ENCODE measurements at regions not wholly inside any gene's neighbourhood (a gene's known extent, or its start where the extent isn't known, plus 50 kb on each side); places are given as distances from the start of the nearest gene placed in this dataset.

DNA sequence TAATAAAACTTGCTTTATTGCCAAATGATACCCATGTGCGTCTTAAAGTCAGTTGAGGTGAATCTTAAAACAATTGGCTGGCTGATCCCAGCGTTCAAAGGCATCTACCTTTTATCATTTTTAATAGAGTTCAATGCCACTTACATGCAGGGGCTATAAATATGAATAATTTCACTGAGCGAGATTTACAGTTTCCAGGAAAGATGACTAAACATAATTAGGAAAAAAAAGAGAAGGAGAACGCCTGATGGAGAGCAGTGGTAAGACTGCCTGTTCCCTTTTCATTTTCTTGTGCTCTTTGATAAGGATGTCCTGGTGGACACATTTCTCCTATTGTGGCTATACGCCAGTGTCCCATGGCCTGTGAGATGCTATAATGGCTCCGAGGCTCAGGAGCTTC lies 139.9 kb upstream of the SLC22A23 start:
- no peak for TF ChIP-seq POLR2A (IDR thresholded peaks at IDR 0.05)
- TF ChIP-seq, protein P1, sequence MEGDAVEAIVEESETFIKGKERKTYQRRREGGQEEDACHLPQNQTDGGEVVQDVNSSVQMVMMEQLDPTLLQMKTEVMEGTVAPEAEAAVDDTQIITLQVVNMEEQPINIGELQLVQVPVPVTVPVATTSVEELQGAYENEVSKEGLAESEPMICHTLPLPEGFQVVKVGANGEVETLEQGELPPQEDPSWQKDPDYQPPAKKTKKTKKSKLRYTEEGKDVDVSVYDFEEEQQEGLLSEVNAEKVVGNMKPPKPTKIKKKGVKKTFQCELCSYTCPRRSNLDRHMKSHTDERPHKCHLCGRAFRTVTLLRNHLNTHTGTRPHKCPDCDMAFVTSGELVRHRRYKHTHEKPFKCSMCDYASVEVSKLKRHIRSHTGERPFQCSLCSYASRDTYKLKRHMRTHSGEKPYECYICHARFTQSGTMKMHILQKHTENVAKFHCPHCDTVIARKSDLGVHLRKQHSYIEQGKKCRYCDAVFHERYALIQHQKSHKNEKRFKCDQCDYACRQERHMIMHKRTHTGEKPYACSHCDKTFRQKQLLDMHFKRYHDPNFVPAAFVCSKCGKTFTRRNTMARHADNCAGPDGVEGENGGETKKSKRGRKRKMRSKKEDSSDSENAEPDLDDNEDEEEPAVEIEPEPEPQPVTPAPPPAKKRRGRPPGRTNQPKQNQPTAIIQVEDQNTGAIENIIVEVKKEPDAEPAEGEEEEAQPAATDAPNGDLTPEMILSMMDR (IDR thresholded peaks at IDR 0.05) = no peak
